HepG2 (cell line): ENCODE measurements at regions not wholly inside any gene's neighbourhood (a gene's known extent, or its start where the extent isn't known, plus 50 kb on each side); places are given as distances from the start of the nearest gene placed in this dataset.

Source experiments
- CTCF ChIP-seq: sonication (generic); formaldehyde crosslinking; IDR thresholded peaks from 2 replicates; pipeline ENCODE4 v1.5.0; 2020; ENCODE audit warnings: mild to moderate bottlenecking, missing genetic modification reagents, moderate library complexity
- ESRRA ChIP-seq: sonication (generic); formaldehyde crosslinking; IDR thresholded peaks from 2 replicates; pipeline ENCODE4 v1.5.1; 2020; ENCODE audit warnings: mild to moderate bottlenecking, low read depth, missing genetic modification reagents
- POLR2A ChIP-seq, 2 experiments: IDR thresholded peaks; 2 replicates each; pipeline ENCODE4 v1.6.1; 2011; ENCODE audit warnings: low read depth in 2 of 2, low read length in 2 of 2, mild to moderate bottlenecking in 1 of 2, moderate library complexity in 1 of 2; ENCODE audit not compliant: insufficient read depth in 1 of 2
- SMC3 ChIP-seq: IDR thresholded peaks from 2 replicates; pipeline ENCODE4 v1.6.1; 2011; ENCODE audit warnings: low read length, improper control_type of control experiment
- SP1 ChIP-seq, 2 experiments: fragments of 450-650 bp in 1 of 2; sonication (generic) in 1 of 2; formaldehyde crosslinking in 1 of 2; IDR thresholded peaks; 2 replicates each; pipeline versions ENCODE4 v1.4.0 to v1.6.1; 2016 to 2020; ENCODE audit warnings: missing genetic modification reagents in 1 of 2
- TBP ChIP-seq: sonication (generic); formaldehyde crosslinking; IDR thresholded peaks from 2 replicates; pipeline ENCODE4 v1.5.0; 2020; ENCODE audit warnings: missing genetic modification reagents
- XRCC5 ChIP-seq: fragments of 200-400 bp; formaldehyde crosslinking; optimal IDR thresholded peaks from 2 replicates; pipeline ENCODE3; 2017; ENCODE audit warnings: mild to moderate bottlenecking, low read length
- ZBTB4 ChIP-seq: sonication (generic); formaldehyde crosslinking; IDR thresholded peaks from 2 replicates; pipeline ENCODE4 v1.4.0; 2020; ENCODE audit warnings: missing genetic modification reagents, mild to moderate bottlenecking, borderline replicate concordance
- ZNF777 ChIP-seq: sonication (generic); formaldehyde crosslinking; IDR thresholded peaks from 2 replicates; pipeline ENCODE4 v1.4.0; 2020; ENCODE audit warnings: missing genetic modification reagents

GRCh38 chr5:92364986-92365550, 982.0 kb upstream of the ARRDC3 start:
- no peak for TF ChIP-seq ZNF777 (CRISPR knock-in tag)
- TF ChIP-seq ZBTB4 (CRISPR knock-in tag): no peak
- TF ChIP-seq XRCC5: no peak
- no peak for TF ChIP-seq ESRRA (CRISPR knock-in tag)
- no peak for TF ChIP-seq POLR2A (IDR thresholded peaks at IDR 0.05; ENCODE audit: insufficient read depth in 1 of 2, low read depth in 2 of 2, low read length in 2 of 2)
- no peak for TF ChIP-seq TBP (CRISPR knock-in tag)
- TF ChIP-seq SMC3: no peak
- no peak for TF ChIP-seq CTCF (CRISPR knock-in tag)
- TF ChIP-seq SP1 (IDR thresholded peaks at IDR 0.05): no peak
- no peak for TF ChIP-seq SP1 (CRISPR knock-in tag; IDR thresholded peaks at IDR 0.05)
